CD14-positive monocyte (primary cell): ENCODE measurements at regions not wholly inside any gene's neighbourhood (a gene's known extent, or its start where the extent isn't known, plus 50 kb on each side); places are given as distances from the start of the nearest gene placed in this dataset.
"Not testable (repeated sequence)": the region's sequence is repeated elsewhere in the genome, so short reads cannot be mapped to it uniquely, and the experiment has no call there.

Experiments
- DNase-seq, 3 donors: peaks; one replicate each; pipeline ENCODE4 v3.0.0-alpha.2; 2011 to 2022
- H2AFZ ChIP-seq: 2 replicates; pipeline ENCODE4 v1.6.0; 2012; ENCODE audit warnings: mild to moderate bottlenecking, low read depth, low read length, inconsistent platforms; ENCODE audit not compliant: insufficient read depth, poor library complexity, severe bottlenecking
- H3K27ac ChIP-seq, 2 donors: 1 replicate in 1 of 2; 2 replicates in 1 of 2; pipeline ENCODE4 v1.5.1; 2012 to 2013; ENCODE audit warnings: low read length in 2 of 2, control low read depth in 1 of 2, inconsistent platforms in 1 of 2, low read depth in 1 of 2, mild to moderate bottlenecking in 1 of 2
- H3K27me3 ChIP-seq, 2 donors: one replicate each; pipeline versions ENCODE4 v1.6.0 to v1.6.1; 2011 to 2013; ENCODE audit warnings: low read length in 2 of 2; ENCODE audit not compliant: control insufficient read depth in 2 of 2, insufficient read depth in 2 of 2
- H3K36me3 ChIP-seq, 2 donors: replicated peaks in 1 of 2; 1 replicate in 1 of 2; 2 replicates in 1 of 2; pipeline versions ENCODE4 v1.5.1 to v1.6.1; 2012 to 2013; ENCODE audit warnings: low read length in 2 of 2, control low read depth in 1 of 2, inconsistent platforms in 1 of 2, mild to moderate bottlenecking in 1 of 2; ENCODE audit not compliant: insufficient read depth in 2 of 2, control insufficient read depth in 1 of 2
- H3K4me1 ChIP-seq, 2 donors: 1 replicate in 1 of 2; 2 replicates in 1 of 2; pipeline versions ENCODE4 v1.5.1 to v1.6.1; 2012 to 2013; ENCODE audit warnings: low read length in 2 of 2, control low read depth in 1 of 2, inconsistent platforms in 1 of 2, mild to moderate bottlenecking in 1 of 2, moderate library complexity in 1 of 2; ENCODE audit not compliant: insufficient read depth in 2 of 2, control insufficient read depth in 1 of 2
- H3K4me2 ChIP-seq: replicated peaks from 2 replicates; pipeline ENCODE3; 2012; ENCODE audit warnings: low read length, moderate library complexity, mild to moderate bottlenecking; ENCODE audit not compliant: poor library complexity, severe bottlenecking; ENCODE audit errors: extremely low read depth
- H3K4me3 ChIP-seq, 3 experiments: fragments of 200-600 bp in 1 of 3; sonication (generic) in 1 of 3; replicated peaks in 1 of 3; 1 replicate in 2 of 3; 2 replicates in 1 of 3; pipeline ENCODE4 v1.5.1; 2011 to 2013; ENCODE audit warnings: low read length in 3 of 3, mild to moderate bottlenecking in 3 of 3, control low read depth in 2 of 3, low read depth in 2 of 3, inconsistent platforms in 1 of 3, moderate library complexity in 1 of 3
- H3K79me2 ChIP-seq: 2 replicates; pipeline ENCODE4 v1.6.0; 2012; ENCODE audit warnings: mild to moderate bottlenecking, control low read depth, inconsistent platforms, low read length, moderate library complexity; ENCODE audit not compliant: insufficient read depth
- H3K9ac ChIP-seq: 2 replicates; pipeline ENCODE4 v1.6.0; 2017; ENCODE audit warnings: low read length, mild to moderate bottlenecking; ENCODE audit not compliant: insufficient read depth, poor library complexity, severe bottlenecking
- H3K9me3 ChIP-seq, 2 donors: replicated peaks in 1 of 2; 1 replicate in 1 of 2; 2 replicates in 1 of 2; pipeline versions ENCODE4 v1.5.1 to v1.6.1; 2012 to 2013; ENCODE audit warnings: low read length in 2 of 2, control low read depth in 1 of 2; ENCODE audit not compliant: control insufficient read depth in 1 of 2, insufficient read depth in 1 of 2
- H4K20me1 ChIP-seq: 2 replicates; pipeline ENCODE4 v1.6.0; 2012; ENCODE audit warnings: mild to moderate bottlenecking, low read length, control low read depth, moderate library complexity; ENCODE audit not compliant: insufficient read depth
- H3K27ac Mint-ChIP-seq, 7 donors: one replicate each; pipeline ENCODE4 v1.8.0; 2020; ENCODE audit warnings: mild to moderate bottlenecking in 7 of 7, mixed read lengths in 7 of 7, moderate library complexity in 6 of 7, inconsistent platforms in 2 of 7
- H3K27me3 Mint-ChIP-seq, 3 donors: one replicate each; pipeline ENCODE4 v1.8.0; 2021 to 2022; ENCODE audit warnings: low read depth in 3 of 3, mild to moderate bottlenecking in 3 of 3, mixed read lengths in 3 of 3, moderate library complexity in 3 of 3, inconsistent platforms in 1 of 3
- H3K36me3 Mint-ChIP-seq, 2 donors: one replicate each; pipeline ENCODE4 v1.8.0; 2020; ENCODE audit warnings: mixed read lengths in 2 of 2, inconsistent platforms in 1 of 2, mild to moderate bottlenecking in 1 of 2
- H3K4me1 Mint-ChIP-seq: one replicate; pipeline ENCODE4 v1.8.0; 2020; ENCODE audit warnings: mild to moderate bottlenecking, mixed read lengths
- H3K4me3 Mint-ChIP-seq, 2 donors: one replicate each; pipeline ENCODE4 v1.8.0; 2020; ENCODE audit warnings: mild to moderate bottlenecking in 2 of 2, mixed read lengths in 2 of 2, moderate library complexity in 1 of 2
- H3K9me3 Mint-ChIP-seq, 7 donors: one replicate each; pipeline ENCODE4 v1.8.0; 2020 to 2022; ENCODE audit warnings: mixed read lengths in 7 of 7, mild to moderate bottlenecking in 6 of 7, moderate library complexity in 6 of 7, inconsistent platforms in 2 of 7
- CTCF ChIP-seq: fragments of 200-600 bp; IDR thresholded peaks from one replicate; pipeline ENCODE4 v1.8.0; 2022; ENCODE audit warnings: antibody characterized with exemption, mild to moderate bottlenecking
- WGBS: methylation state at CpG from one replicate; pipeline ENCODE4 v1.1.5; 2013; ENCODE audit warnings: missing lambda C conversion rate; ENCODE audit not compliant: insufficient coverage; 5-methylcytosine and 5-hydroxymethylcytosine counted together
- intact Hi-C, 2 donors: fragments of 100-400 bp; cut with micrococcal nuclease; formaldehyde crosslinking; loops; one replicate each; pipeline versions ENCODE4 v1.15.0 to v1.15.1; 2023

- no peaks in the 10 kb centered on the region for H3K9me3 ChIP-seq
- no peaks in the 10 kb centered on the region for H3K4me1 Mint-ChIP-seq
- peaks cover 0 to 3% (median 0%) of the 10 kb centered on the region in 3 donors for H3K27me3 Mint-ChIP-seq
- H3K36me3 ChIP-seq, result no peaks in the 10 kb centered on the region
- H3K27ac ChIP-seq, result no peak overlapping the region
- no peaks in the 10 kb centered on the region for H3K4me1 ChIP-seq
- no peak overlapping the region for H3K4me3 ChIP-seq
- no peaks in the 10 kb centered on the region for H3K79me2 ChIP-seq
- H3K9me3 Mint-ChIP-seq, result peaks cover 0 to 6% (median 0%) of the 10 kb centered on the region in 7 donors
- no peaks in the 10 kb centered on the region for H3K36me3 Mint-ChIP-seq
- H3K4me2 ChIP-seq, result no peak overlapping the region
- H4K20me1 ChIP-seq, result no peaks in the 10 kb centered on the region
- no peak overlapping the region for H2AFZ ChIP-seq
- H3K4me3 Mint-ChIP-seq, result no peak overlapping the region
- whole genome bisulfite sequencing, result 100% methylated on average over 2 of the region's 5 CpGs
- H3K9ac ChIP-seq, result no peak overlapping the region
- no peak overlapping the region for H3K27ac Mint-ChIP-seq
- TF ChIP-seq CTCF, result no peak
- H3K27me3 ChIP-seq, result no peaks in the 10 kb centered on the region
- no peak for DNase-seq
- intact Hi-C loops, result no loop called here
These were observed 341.0 kb upstream of the UBE2E2 start for GRCh38 chr3:22862111-22862510.

- H3K36me3 ChIP-seq, H3K4me3 ChIP-seq, H3K79me2 ChIP-seq, H3K27me3 ChIP-seq, H3K4me1 Mint-ChIP-seq, H4K20me1 ChIP-seq, H3K27me3 Mint-ChIP-seq, DNase-seq, H3K27ac Mint-ChIP-seq, H2AFZ ChIP-seq, H3K36me3 Mint-ChIP-seq, H3K9ac ChIP-seq, H3K4me1 ChIP-seq, H3K9me3 ChIP-seq, H3K4me3 Mint-ChIP-seq, H3K4me2 ChIP-seq, H3K9me3 Mint-ChIP-seq, H3K27ac ChIP-seq, intact Hi-C loops: not testable (repeated sequence)
- no CpG with 5 or more reads among the region's 2 CpGs for WGBS
These were observed 320.3 kb upstream of the UBE2E2 start for GRCh38 chr3:22882834-22883233.
